VCaP (cell line): ENCODE measurements at regions not wholly inside any gene's neighbourhood (a gene's known extent, or its start where the extent isn't known, plus 50 kb on each side); places are given as distances from the start of the nearest gene placed in this dataset.
"Not testable (repeated sequence)": the region's sequence is repeated elsewhere in the genome, so short reads cannot be mapped to it uniquely, and the experiment has no call there.

Source experiments
- H3K27ac ChIP-seq: fragments of 450-650 bp; 2 replicates; pipeline ENCODE4 v1.5.1; 2017
- TF ChIP-seq, protein P1 (sequence below): fragments of 450-650 bp; conservative IDR thresholded peaks from 2 replicates; pipeline ENCODE4 v1.5.1; 2017; ENCODE audit warnings: mild to moderate bottlenecking, moderate library complexity

GRCh38 chr10:35993591-35994515 lies 351.8 kb upstream of the FZD8 start:
- TF ChIP-seq, protein P1, sequence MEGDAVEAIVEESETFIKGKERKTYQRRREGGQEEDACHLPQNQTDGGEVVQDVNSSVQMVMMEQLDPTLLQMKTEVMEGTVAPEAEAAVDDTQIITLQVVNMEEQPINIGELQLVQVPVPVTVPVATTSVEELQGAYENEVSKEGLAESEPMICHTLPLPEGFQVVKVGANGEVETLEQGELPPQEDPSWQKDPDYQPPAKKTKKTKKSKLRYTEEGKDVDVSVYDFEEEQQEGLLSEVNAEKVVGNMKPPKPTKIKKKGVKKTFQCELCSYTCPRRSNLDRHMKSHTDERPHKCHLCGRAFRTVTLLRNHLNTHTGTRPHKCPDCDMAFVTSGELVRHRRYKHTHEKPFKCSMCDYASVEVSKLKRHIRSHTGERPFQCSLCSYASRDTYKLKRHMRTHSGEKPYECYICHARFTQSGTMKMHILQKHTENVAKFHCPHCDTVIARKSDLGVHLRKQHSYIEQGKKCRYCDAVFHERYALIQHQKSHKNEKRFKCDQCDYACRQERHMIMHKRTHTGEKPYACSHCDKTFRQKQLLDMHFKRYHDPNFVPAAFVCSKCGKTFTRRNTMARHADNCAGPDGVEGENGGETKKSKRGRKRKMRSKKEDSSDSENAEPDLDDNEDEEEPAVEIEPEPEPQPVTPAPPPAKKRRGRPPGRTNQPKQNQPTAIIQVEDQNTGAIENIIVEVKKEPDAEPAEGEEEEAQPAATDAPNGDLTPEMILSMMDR: no peak

GRCh38 chr10:35992107-35992506 lies 350.0 kb upstream of the FZD8 start:
- TF ChIP-seq, protein P1: no peak
- H3K27ac ChIP-seq: no peak overlapping the region

More at GRCh38 chr10:35993591-35994515, 351.8 kb upstream of the FZD8 start:
- no peak overlapping the region for H3K27ac ChIP-seq

DNA sequence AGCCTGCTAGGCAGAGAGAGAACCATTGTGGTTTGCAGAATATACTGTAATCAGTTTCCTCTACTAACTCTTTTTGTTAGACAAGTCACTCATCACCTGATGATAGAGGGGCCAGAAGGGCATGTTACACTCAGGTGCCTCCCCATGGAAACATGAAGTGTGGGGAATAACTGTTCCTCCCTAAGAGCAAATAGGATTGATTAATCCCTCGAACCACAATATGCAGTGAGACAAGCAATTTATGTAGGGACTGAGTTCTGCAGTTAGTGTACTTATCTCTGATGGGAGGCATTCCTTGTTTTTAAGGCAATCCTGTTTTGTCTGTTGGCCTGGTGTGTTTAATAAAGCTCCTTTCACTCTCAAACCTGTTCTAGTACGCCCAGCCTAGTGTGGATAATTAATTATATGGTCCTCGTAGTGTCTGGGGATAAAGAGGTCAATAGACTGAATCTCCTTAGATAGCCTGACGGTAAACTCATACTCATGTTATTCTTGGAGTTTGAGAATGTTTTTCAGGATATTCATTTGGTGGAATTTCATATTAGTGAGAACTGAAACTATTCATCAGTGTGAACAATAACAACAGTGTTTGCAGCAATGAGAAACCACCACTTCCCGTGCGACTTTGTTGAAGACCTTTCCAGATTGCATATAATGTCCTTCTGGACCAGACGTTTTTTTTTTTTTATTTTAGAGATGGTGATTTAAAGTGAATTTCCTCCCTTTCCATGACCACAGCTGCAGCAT lies 344.8 kb upstream of the FZD8 start:
- H3K27ac ChIP-seq: no peak overlapping the region
- TF ChIP-seq, protein P1: no peak

- TF ChIP-seq, protein P1: no peak
- no peak overlapping the region for H3K27ac ChIP-seq
Measured at GRCh38 chr10:35979116-35979515, 337.0 kb upstream of the FZD8 start.

DNA sequence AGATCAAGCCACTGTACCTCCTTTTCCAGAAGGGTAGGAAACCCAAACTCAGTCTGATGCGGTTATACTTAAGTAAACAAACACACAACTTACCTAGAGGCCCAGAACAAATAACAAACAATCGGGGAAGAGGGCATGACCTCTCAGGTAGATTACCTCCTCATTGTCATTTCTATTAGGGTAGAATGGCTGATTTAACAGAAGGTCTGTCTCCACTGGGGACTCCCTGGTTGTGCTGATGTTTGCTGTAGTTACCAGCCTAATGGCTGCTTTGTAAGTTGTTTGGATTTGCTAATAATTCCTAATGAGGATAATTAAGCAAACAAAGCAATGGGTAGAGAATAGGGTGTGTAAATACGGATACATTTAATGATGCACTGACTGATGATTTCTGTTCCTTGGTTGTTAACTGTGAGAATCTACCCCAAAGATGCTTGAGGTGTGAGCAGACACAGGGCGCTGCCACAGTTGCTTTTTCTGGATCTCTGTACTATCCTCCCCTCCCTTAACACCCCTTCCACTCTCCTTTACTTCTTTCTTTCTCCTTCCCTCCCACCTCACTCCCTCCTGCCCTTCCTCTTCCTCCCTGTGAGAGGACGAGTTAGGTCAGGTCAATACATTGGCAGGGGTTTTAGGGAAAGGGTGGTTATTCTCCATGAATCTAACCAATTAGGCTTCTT lies 332.0 kb upstream of the FZD8 start:
- H3K27ac ChIP-seq: not testable (repeated sequence)

- TF ChIP-seq, protein P1: no peak
- no peak overlapping the region for H3K27ac ChIP-seq
Measured at GRCh38 chr10:35972275-35972674, 330.2 kb upstream of the FZD8 start.

- no peak overlapping the region for H3K27ac ChIP-seq
- TF ChIP-seq, protein P1: no peak
Measured at GRCh38 chr10:35971397-35971796, 329.3 kb upstream of the FZD8 start.
